A673 (cell line): ENCODE measurements at regions not wholly inside any gene's neighbourhood (a gene's known extent, or its start where the extent isn't known, plus 50 kb on each side); places are given as distances from the start of the nearest gene placed in this dataset.

Experiments
- BruUV-seq: library from RNA; stranded (reverse); fragments of 400-500 nt; replicated peaks from 2 replicates; lab custom pipeline; 2021; lab: Mats Ljungman, UMichigan
- CTCF ChIA-PET: fragments of 300-600 bp; sonication (Branson Sonifier 250); formaldehyde crosslinking; loops from one replicate; lab custom pipeline; 2022; ENCODE audit warnings: antibody characterized with exemption; lab: Charles Lee
- POLR2A ChIA-PET: fragments of 300-600 bp; sonication (Branson Sonifier 250); formaldehyde crosslinking; loops from one replicate; lab custom pipeline; 2022; ENCODE audit warnings: antibody characterized with exemption; ENCODE audit not compliant: low non-redundant PET; lab: Charles Lee
- DNase-seq: peaks from one replicate; pipeline ENCODE4 v3.0.0-alpha.2; 2015; ENCODE audit warnings: low spot score
- H3K27ac ChIP-seq: fragments of 200-600 bp; sonication (generic); 2 replicates; pipeline ENCODE4 v1.5.1; 2016; ENCODE audit warnings: mixed run types, low read depth, mild to moderate bottlenecking, mixed read lengths, antibody characterized with exemption, low read length; ENCODE audit not compliant: poor library complexity, severe bottlenecking
- H3K27me3 ChIP-seq: fragments of 200-600 bp; sonication (generic); replicated peaks from 2 replicates; pipeline ENCODE4 v1.6.1; 2017; ENCODE audit warnings: mixed run types, low read depth, mild to moderate bottlenecking, mixed read lengths, antibody characterized with exemption, low read length; ENCODE audit not compliant: insufficient read depth, poor library complexity
- H3K36me3 ChIP-seq: fragments of 200-600 bp; sonication (generic); 2 replicates; pipeline ENCODE4 v1.6.1; 2016; ENCODE audit warnings: mixed run types, mild to moderate bottlenecking, mixed read lengths, antibody characterized with exemption, low read length; ENCODE audit not compliant: insufficient read depth, poor library complexity, severe bottlenecking
- H3K4me1 ChIP-seq: fragments of 200-600 bp; sonication (generic); 2 replicates; pipeline ENCODE4 v1.6.1; 2017; ENCODE audit warnings: mixed run types, mild to moderate bottlenecking, mixed read lengths, antibody characterized with exemption, low read length; ENCODE audit not compliant: insufficient read depth, poor library complexity, severe bottlenecking
- H3K4me3 ChIP-seq: fragments of 200-600 bp; sonication (generic); 2 replicates; pipeline ENCODE4 v1.5.1; 2016; ENCODE audit warnings: low read depth, mixed run types, mild to moderate bottlenecking, mixed read lengths, low read length; ENCODE audit not compliant: poor library complexity, severe bottlenecking
- H3K9me3 ChIP-seq: fragments of 200-600 bp; sonication (generic); 2 replicates; pipeline ENCODE4 v1.6.1; 2016; ENCODE audit warnings: mixed run types, low read depth, mild to moderate bottlenecking, mixed read lengths, antibody characterized with exemption, low read length; ENCODE audit not compliant: poor library complexity, severe bottlenecking
- CTCF ChIP-seq: fragments of 300-800, 200-600 bp; sonication (generic); conservative IDR thresholded peaks from 2 replicates; pipeline ENCODE4 v1.5.1; 2017; ENCODE audit warnings: low read depth, mild to moderate bottlenecking, antibody characterized with exemption, low read length, moderate library complexity, mixed read lengths
- EZH2 ChIP-seq: fragments of 200-600 bp; sonication (generic); IDR thresholded peaks from 2 replicates; pipeline ENCODE4 v1.6.1; 2017; ENCODE audit warnings: borderline replicate concordance, low read depth, mild to moderate bottlenecking, mixed read lengths, antibody characterized with exemption, low read length; ENCODE audit not compliant: poor library complexity, severe bottlenecking
- intact Hi-C: fragments of 100-400 bp; cut with micrococcal nuclease; formaldehyde crosslinking; loops from one replicate; pipeline ENCODE4 v1.10.0; 2022; ENCODE audit not compliant: unreplicated experiment

- DNase-seq: no peak
- BruUV-seq: no TSS peak
Observed at GRCh38 chr18:57273194-57273593, 79.2 kb upstream of the ST8SIA3 start.

GRCh38 chr18:57275111-57275510 lies 77.2 kb upstream of the ST8SIA3 start:
- intact Hi-C loops: no loop called here
- Histone ChIP-seq H3K36me3 (no peaks in the 10 kb centered on the region), H3K4me1 (no peaks in the 10 kb centered on the region), H3K4me3 (no peak overlapping the region), H3K27me3 (peaks cover 58% of the 10 kb centered on the region), H3K27ac (no peak overlapping the region), H3K9me3 (no peaks in the 10 kb centered on the region)
- DNase-seq: no peak
- CTCF ChIA-PET: no interaction called here
- BruUV-seq: no TSS peak
- TF ChIP-seq CTCF (no peak), EZH2 (no peak)
- POLR2A ChIA-PET: no interaction called here

More at GRCh38 chr18:57273194-57273593, 79.2 kb upstream of the ST8SIA3 start:
- H3K4me3 ChIP-seq: no peak overlapping the region
- H3K27ac ChIP-seq: no peak overlapping the region
- ChIA-PET CTCF (no interaction called here), POLR2A (no interaction called here)
- no peak for TF ChIP-seq CTCF
- no peak for TF ChIP-seq EZH2
- H3K36me3 ChIP-seq: no peaks in the 10 kb centered on the region
- intact Hi-C loops: no loop called here
- H3K4me1 ChIP-seq: no peaks in the 10 kb centered on the region
- peaks cover 68% of the 10 kb centered on the region for H3K27me3 ChIP-seq
- no peaks in the 10 kb centered on the region for H3K9me3 ChIP-seq

- H3K9me3 ChIP-seq: no peaks in the 10 kb centered on the region
- CTCF ChIA-PET: no interaction called here
- no peak overlapping the region for H3K27ac ChIP-seq
- H3K4me1 ChIP-seq: no peaks in the 10 kb centered on the region
- H3K27me3 ChIP-seq: peaks cover 42% of the 10 kb centered on the region
- no peak for DNase-seq
- no TSS peak for BruUV-seq
- POLR2A ChIA-PET: no interaction called here
- TF ChIP-seq EZH2 (no peak), CTCF (no peak)
- no peak overlapping the region for H3K4me3 ChIP-seq
- intact Hi-C loops: no loop called here
- H3K36me3 ChIP-seq: no peaks in the 10 kb centered on the region
Observed at GRCh38 chr18:57276829-57277228, 75.5 kb upstream of the ST8SIA3 start.
